GM18907 (cell line): ENCODE measurements at regions not wholly inside any gene's neighbourhood (a gene's known extent, or its start where the extent isn't known, plus 50 kb on each side); places are given as distances from the start of the nearest gene placed in this dataset.
A peak's percentile ranks its signal among the peaks of the same experiment; 100 is the strongest.

Experiments
- ATAC-seq: cut with Tn5 transposase; IDR thresholded peaks from one replicate; pipeline ENCODE4 v1.9.1; 2021; ENCODE audit warnings: mild to moderate bottlenecking, moderate library complexity; ENCODE audit not compliant: unreplicated experiment

DNA sequence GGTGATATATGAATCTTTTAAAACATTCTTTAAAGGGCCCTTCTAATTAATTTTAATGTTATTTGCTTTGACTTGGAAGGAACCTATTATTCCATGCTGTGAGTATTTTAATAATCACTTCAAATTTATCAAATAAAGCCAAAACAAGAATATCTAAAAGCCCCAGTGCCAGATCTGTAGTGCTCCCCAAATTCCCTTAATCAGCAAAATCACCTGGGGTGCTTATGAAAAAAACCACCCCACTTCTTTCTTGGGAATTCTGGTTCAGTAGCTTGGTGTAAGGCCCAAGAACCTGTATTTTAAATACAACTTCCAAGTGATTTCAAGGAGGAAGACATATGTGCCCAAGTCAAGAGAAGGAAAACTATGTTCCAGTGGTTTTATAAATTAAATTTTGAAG, 202.4 kb upstream of the OSR1 start:
- ATAC-seq = no peak

DNA sequence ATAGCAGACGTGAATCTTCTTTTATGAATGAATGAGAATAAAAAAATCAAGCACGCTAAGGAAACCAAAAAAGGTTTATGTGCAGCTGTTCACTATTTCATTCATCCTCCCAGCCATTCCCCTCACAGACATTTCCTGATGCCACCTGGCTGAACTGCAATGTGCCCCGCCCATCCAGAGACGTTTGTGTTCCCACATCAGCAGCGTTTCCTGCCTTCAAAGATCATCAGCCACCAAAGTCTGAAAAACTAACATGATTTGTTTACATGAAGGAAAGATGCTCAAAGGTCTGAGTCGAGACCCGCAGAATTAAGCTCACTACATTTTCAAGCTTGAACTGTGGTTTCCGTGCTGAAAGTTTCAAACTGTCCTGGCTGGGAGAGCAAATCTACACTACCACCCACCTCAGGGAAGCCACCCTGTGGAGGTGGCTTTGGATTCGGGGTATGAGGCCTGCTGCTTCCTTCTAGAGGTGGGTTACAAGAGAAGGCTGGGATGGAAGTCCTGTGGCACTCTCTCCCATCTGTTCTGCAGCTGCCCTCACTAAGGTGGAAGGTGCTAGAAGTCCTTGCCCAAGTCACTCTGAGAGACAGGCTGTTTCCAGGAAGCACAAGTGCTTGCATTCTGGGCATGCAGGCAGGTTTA, 201.3 kb upstream of the OSR1 start:
- ATAC-seq = no peak

DNA sequence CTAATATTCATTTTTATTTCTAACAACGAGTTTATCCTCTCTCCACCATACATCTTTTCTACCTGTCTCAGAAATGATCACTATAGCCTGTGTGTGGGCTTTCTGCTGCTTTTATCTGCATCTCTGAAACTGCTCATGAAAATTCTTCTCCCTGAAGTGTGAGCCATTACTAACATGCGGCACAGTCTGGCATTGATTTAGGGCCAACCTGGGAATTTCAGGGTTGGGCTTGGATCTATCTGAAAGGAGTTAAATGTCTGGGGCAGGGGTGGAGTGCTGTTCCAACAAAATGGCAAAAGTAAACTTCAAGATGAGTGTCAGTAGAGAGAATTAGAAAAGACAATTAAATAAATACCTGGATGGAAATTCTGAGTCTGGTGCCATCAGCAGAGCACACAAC, 198.2 kb upstream of the OSR1 start:
- no peak for ATAC-seq

DNA sequence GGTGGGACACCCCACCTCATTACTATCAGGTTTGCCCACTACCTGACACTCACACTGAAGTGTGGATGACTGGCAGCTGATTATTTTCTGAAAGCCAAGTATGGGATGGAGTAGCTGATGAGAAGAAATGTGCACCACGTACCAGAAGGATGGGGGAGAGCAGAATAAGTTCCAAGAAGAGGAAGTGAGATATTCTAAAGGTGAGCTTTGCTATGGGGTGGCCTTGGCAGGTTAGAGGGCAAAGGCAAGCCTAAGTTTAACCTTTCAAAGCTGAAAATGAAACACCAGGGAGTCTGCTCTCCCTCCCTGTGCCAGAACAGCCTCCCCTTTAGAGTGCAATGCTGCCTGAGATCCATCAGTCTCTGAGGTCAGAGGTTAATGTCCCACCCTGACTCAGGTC, 196.1 kb upstream of the OSR1 start:
- ATAC-seq = peak; percentile 61

DNA sequence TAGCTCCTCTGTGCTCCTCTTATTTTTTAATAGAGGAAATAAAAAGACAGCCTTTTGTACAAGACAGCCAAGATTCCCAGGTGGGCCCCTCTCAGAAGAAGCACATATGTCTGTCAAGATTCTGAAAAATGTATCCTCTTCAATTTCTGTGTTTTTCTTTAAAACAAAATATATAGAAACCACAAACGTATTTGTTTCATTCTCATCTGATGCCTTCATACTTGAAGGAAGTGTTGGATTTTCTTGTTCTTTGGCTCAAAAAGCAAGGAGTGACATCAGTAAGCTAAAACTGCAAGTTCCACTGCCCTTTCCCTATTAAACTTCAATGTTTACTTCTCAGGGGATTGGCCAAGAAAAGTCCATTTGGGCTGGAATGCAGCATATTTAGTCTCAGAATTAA, 193.8 kb upstream of the OSR1 start:
- ATAC-seq = no peak

DNA sequence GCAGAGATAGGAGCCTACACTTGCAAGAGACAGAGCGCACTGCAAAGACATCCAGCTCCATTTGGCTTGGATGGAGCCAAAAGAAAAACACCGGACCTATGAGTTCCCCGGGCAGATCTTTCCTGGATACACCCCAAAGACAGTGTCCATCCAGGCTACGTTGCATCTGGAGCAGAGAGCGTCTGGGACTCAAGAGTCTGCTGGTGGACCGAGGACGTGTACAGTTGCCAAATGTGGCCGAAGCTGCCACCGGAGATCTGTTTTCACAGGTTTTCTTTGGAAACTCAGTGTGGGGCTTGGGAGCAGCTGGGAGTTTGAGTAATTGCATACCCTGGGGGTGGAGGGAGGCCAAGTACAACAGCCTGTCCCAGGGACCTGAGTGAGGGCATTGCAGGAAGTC, 192.3 kb upstream of the OSR1 start:
- no peak for ATAC-seq

DNA sequence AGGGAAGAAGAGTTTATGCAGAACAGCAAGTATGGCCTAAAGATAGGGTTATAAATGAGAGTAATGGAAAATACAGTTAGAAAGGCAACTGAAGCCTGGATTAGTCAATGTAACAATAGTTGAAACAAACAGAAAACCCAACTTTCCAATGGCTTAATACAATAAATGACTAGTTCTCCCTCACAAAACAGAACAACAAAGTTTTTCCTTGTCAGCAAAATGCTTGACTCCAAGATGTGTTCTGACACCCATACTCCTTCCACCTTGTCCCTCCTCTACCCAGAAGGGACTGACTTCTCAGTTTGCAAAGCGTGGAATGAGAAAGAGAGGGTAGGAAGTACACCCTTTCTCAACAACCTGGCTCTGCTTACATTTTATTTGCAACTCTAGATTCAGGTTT, 191.4 kb upstream of the OSR1 start:
- no peak for ATAC-seq

DNA sequence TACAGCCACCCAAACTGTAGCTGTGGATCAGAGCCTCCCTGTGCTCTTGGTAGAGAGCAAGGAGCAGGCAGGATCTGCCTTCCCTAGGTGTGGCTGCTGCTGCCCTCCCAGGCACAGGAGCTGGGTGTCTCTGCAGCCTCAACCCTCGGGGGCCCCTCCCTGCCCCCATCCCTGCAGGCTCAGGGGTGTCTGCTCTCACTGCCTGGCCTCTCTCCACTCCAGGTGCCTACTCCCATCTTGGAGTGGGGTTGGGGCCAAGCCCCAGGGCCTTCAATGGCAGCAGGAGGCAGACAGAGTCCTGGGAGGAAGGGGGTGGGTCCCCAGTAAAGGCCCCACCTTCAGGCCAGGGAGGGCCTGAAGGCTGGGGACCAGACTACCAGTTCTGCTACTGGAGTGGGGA, 189.7 kb upstream of the OSR1 start:
- no peak for ATAC-seq

DNA sequence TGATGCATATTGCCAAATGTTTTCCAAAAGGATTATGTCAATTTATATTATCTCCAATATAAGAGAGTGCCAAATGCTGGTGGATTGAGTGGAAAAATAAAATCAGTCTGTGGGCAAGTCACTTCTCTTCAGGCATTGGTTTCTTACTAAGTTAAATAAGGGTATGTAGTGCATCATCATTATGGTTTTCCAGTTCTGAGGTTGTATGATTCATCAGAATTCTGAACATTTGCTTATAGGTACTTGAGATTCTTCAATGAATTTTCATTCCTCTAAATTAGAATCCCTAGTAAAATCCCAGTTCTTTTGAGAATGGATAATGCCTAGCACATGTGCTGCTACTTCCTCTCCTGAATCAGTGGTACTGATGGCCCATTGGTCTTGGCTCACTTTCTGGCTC, 188.9 kb upstream of the OSR1 start:
- ATAC-seq = no peak

DNA sequence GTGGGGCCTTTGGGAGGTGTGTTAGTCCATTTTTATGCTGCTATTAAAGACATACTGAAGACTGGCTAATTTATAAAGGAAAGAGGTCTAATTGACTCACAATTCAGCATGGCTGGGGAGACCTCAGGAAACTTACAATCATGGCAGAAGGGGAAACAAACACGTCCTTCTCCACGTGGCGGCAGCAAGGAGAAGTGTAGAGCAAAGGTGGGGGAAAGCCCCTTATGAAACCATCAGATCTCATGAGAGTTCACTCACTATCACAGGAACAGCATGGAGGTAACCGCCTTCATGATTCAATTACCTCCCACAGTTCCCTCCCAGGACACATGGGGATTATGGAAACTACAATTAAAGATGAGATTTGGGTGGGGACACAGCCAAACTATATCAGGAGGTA, 187.1 kb upstream of the OSR1 start:
- ATAC-seq = no peak

DNA sequence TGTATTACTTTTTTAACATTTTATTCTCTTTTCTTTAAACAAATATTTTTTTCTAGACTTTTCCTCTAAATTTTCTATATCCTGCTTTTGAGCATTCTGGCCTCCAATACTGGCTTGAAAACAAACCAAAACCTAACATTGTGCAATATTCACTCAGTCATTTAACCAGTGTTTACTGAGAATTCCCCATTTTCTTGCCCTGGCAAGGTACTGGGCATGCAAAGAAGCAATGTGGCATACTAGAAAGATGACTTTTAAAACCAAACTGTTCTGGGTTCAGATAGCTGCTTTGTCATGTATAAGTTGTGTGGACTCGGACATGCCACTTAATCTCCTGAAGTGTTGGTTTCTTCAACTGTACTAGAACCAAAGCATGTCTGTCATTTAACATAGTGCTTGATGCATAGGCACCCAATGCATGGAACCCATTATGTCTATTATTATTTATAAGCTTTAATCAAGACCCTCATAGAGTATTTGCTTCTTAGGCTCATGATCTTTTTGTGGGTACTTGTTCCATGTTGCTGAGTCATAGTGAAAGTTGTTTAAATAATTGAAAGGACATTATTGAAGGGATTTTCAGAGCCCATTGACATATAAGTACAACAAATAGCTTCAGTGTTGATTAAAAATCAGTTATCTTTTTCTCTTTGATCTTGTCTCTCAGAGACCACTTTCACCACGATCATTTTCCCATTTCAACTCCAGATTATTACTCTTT, 185.4 kb upstream of the OSR1 start:
- ATAC-seq = no peak

DNA sequence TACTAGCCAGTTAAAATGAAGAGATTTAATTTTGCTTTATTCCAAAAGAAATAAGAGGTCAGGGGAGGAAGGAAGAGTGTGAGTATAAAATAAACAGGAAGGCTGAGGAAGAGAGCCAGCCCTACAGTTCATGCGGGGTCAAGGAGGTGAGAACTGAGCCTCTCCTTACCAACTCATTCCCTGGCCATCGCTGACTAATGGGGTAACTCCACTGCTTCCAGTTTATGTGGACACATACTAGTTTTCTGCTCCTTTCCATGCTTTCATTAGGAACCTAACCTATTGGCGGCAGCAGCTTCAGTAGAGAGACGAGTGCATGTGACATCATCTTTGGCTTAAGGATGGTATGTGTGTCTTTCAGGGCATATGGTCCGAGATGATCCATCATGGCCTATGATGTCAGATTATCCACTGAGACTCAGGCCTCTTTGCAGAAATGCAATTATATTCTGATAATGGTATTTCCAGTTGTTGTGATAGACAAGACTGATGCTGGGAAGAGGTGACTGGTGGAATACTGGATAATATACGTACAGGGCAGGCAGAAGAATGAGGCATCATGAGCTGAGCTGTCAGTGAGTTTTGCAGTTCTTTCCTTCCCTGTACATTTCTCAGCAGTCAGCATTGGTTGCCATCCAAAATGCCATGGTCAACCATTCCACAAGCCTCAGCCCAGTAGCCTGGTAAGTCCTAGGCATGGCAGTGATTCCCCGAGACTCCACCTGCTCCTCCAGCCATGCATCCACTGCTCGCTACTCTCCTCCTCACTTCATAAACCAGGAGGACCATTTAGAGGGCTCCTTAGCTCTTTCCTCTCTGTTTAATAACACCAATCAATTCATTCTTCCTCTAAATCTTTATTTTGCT, 184.6 kb upstream of the OSR1 start:
- ATAC-seq = no peak

DNA sequence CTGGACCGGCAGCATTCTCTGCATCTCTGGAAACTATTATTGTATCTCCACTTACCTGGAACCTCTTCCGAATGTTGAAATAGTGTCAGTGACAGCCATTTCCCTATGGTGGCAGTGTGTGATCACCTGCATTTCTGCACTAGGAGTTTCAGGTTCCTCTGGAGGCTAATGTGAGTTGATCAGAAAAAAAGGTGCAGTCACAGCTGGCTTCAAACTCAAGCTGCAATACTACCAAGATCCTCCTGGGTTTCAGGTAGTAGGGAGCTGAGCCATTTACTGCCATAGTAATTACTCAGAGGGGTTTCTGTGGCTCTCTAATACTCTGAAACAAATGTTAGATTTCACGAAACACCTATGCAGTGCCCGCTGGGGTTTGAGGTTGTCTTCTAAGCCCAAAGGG, 183.5 kb upstream of the OSR1 start:
- no peak for ATAC-seq

DNA sequence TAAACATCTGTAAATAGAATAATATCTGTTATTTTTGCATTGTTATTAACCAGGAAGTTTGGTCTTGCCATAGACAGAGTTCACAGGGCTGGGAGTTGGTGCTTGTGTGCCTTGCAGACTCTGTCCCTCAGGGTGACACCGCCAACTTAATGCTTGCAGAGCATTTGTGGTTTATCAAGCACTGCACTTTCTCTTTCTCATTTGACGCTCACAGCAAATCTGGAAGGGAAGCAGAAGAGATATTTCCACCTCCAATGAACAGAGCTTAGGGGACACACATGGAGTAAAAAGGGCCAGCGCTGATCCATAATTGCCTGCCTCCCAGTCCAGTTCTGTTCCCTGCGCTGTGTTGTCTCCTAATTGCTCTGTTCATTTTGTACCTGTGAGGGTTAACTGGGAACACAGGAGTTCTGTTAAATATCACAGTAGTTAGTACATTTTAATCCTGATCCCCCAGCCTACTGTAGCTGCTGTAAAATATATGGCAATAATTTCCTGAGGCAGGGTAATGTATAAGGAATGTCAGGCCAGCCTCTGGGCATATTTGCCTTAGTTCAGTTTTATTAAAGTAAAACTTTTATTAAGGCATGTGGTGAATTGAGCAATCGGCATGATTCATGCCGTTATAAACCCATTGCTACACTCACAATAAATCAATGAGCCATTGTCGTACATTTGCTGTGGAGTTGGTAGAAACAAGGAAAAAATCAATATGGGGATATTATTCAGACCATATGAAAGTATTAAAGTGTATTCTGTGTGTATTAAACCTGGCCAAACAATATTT, 182.5 kb upstream of the OSR1 start:
- ATAC-seq = no peak

DNA sequence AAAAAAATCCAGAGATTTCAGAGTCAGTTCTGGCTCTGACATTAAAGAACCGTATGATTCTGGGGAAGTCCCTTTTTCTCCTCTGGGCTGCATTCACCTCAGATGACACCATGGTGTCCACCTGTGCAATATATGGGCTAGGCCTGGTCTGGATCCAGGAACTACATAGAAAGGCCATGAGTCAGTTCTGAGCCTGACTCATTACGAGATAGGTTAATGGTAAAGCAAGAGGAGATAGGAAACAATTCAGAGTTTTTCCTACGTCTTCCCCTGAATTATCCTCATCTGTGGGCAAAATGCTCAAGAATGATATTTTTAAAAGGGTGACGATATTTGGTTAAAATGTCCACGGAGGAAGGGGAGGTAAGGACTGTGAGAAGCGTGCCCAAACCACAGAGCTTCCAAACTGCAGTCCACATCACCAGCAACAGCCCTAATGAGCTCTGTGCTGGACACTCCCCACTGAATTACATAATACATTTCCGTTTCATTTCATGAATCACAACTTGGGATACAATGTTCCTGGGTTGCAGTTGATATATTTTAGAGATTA, 180.1 kb upstream of the OSR1 start:
- no peak for ATAC-seq

DNA sequence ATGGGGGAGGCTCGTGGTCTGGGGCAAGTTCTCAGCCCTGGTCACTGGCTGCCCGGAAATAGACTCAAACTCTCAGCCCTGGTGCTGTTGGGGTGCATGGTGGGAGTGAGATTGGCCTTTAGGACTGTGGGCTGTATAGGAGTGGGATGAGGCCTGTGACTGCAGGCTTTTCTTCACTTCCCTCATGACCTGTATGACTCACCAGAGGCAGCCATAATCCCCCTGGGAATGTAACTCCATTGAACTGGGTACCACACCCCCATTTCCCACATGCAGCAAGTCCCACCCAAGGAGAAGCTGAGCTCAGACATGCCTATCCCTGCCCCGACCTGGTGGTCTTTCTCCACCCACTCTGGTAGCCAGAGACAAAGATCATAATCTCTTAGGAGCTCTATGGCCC, 177.7 kb upstream of the OSR1 start:
- no peak for ATAC-seq

DNA sequence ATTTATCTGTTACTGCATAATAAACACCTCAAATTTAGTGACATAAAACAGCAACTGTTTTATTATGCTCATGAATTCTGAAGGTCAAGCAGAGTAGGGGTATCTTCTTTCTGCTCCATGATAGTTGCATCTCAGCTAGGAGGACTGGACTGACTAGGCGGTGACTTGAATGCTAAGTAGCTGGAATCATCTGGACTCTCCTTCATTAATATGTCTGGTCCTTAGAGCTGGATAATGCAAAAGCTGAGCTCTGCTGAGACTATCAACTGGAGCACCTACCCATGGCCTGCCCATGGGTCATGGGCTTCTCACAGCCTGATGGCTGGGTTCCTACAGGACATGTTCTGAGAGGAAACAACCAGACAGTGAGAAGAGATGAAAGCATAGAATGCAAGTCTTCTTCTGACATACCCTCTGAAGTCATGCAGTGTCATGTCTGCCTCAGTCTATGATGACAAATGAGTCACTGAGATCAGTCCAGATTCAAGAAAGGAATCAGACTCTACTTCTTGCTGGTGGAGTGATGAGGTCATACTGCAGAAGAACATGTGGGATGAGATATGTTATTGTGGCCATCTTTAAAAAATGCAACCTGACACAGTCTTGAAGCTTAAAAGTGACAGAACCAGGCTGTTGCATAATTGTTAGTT, 174.2 kb upstream of the OSR1 start:
- no peak for ATAC-seq

DNA sequence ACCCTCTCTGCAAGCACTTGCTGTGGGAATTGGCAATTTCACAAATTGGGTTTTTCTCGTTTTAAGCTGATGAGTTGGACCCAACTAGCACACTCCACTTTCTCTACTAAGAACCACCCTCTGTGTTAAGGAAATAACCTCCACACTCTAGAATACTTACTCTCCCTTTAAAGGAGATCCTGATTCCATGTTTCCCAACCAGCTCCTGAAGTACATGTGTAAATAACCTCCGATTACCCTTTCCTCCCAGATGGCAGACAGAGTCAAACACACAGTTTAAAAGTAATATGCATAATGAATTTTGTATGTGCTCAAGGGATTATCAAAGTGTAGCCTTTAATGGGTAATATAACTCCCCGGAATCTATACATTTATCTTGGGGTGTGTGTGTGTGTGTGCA, 171.3 kb upstream of the OSR1 start:
- ATAC-seq = no peak

DNA sequence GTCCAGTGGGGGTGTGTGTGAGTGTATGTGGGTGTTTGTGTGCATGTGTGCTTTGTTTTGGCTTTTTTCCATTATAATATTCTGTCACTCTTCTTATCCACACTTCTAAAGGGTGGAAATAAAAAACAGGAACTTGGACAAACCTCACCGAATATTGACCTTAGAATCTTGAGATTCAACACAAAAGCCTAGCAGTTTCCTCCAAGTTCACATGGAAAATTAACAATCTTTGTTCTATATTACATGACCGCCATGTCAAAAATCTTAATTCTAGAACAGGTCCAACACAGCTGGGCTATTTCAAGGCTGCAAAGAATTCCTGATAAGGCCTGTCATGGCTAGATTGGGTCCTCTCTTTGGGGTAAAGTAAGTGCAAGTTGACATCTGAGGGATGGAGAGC, 169.3 kb upstream of the OSR1 start:
- ATAC-seq = no peak

DNA sequence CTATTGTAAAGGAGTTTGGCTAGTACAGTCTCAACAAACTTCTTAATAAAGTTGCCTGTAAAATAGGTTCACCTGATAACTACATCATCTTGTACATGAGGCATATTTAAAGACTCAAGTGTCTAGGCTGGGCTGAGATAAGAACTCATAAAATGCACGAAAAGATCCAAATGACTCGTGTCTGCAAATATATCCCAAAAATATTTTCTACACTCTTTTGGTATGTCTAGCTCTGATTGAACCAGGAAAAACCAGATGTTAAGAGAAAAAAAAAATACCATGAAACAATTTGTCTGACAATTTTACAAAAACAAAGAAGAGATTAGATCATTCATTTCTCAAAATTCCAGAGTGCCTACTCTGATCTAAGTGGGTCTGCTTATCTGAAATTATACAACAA, 166.9 kb upstream of the OSR1 start:
- ATAC-seq = no peak
